OCI-LY3 (cell line): ENCODE measurements at regions not wholly inside any gene's neighbourhood (a gene's known extent, or its start where the extent isn't known, plus 50 kb on each side); places are given as distances from the start of the nearest gene placed in this dataset.

Source experiments
- H2AFZ ChIP-seq: fragments of 200-600, 300-600 bp; shearing (Covaris generic); 2 replicates; pipeline ENCODE4 v1.6.0; 2014; ENCODE audit warnings: antibody characterized with exemption, low read depth, low read length
- H3K27ac ChIP-seq: fragments of 200-600, 300-600 bp; sonication (generic); 2 replicates; pipeline ENCODE4 v1.5.1; 2014; ENCODE audit warnings: mild to moderate bottlenecking, low read length, moderate library complexity, mixed read lengths
- H3K27me3 ChIP-seq: fragments of 200-600, 300-600 bp; sonication (generic); 2 replicates; pipeline ENCODE4 v1.6.1; 2014; ENCODE audit warnings: low read depth, low read length, mixed read lengths
- H3K36me3 ChIP-seq: fragments of 200-600, 300-600 bp; sonication (generic); replicated peaks from 2 replicates; pipeline ENCODE3; 2014; ENCODE audit warnings: low read depth, low read length, mixed read lengths
- H3K4me1 ChIP-seq: fragments of 300-600, 200-600 bp; sonication (generic); 2 replicates; pipeline ENCODE4 v1.6.1; 2014; ENCODE audit warnings: low read length, mixed read lengths
- H3K4me2 ChIP-seq: fragments of 200-600, 300-600 bp; sonication (generic); 2 replicates; pipeline ENCODE4 v1.6.1; 2014; ENCODE audit warnings: low read length, mixed read lengths
- H3K4me3 ChIP-seq: fragments of 300-600, 200-600 bp; sonication (generic); 2 replicates; pipeline ENCODE4 v1.5.1; 2014; ENCODE audit warnings: antibody characterized with exemption, mild to moderate bottlenecking, low read length, moderate library complexity
- H3K79me2 ChIP-seq: fragments of 300-600, 200-600 bp; shearing (Covaris generic); 2 replicates; pipeline ENCODE4 v1.6.1; 2014; ENCODE audit warnings: mild to moderate bottlenecking, low read length, mixed read lengths
- H3K9ac ChIP-seq: fragments of 300-600, 200-600 bp; shearing (Covaris generic); 2 replicates; pipeline ENCODE4 v1.6.0; 2014; ENCODE audit warnings: mild to moderate bottlenecking, low read length, moderate library complexity
- H3K9me3 ChIP-seq: fragments of 200-600, 300-600 bp; shearing (Covaris generic); 2 replicates; pipeline ENCODE4 v1.6.1; 2014; ENCODE audit warnings: low read length, mixed read lengths; ENCODE audit not compliant: insufficient read depth
- H4K20me1 ChIP-seq: fragments of 200-600, 300-600 bp; sonication (generic); 2 replicates; pipeline ENCODE4 v1.6.1; 2016; ENCODE audit warnings: low read length, mixed read lengths; ENCODE audit not compliant: insufficient read depth
- CTCF ChIP-seq: fragments of 200-600, 300-600 bp; sonication (generic); IDR thresholded peaks from 2 replicates; pipeline ENCODE4 v1.5.1; 2014; ENCODE audit warnings: antibody characterized with exemption, low read length, low read depth
- EZH2phosphoT487 ChIP-seq: fragments of 200-600 bp; shearing (Covaris generic); IDR thresholded peaks from 2 replicates; pipeline ENCODE4 v1.6.1; 2018; ENCODE audit warnings: antibody characterized with exemption, mixed run types, low read depth

GRCh38 chr11:109552376-109552775 is 130.4 kb downstream of the C11orf87 start:
- Histone ChIP-seq H3K4me3 (no peak overlapping the region), H3K9ac (no peak overlapping the region), H3K79me2 (no peaks in the 10 kb centered on the region), H3K4me2 (no peak overlapping the region), H3K36me3 (no peaks in the 10 kb centered on the region), H3K27me3 (no peaks in the 10 kb centered on the region), H3K27ac (no peak overlapping the region), H4K20me1 (no peaks in the 10 kb centered on the region), H3K4me1 (no peaks in the 10 kb centered on the region), H3K9me3 (no peaks in the 10 kb centered on the region), H2AFZ (no peak overlapping the region)
- TF ChIP-seq CTCF (no peak), EZH2phosphoT487 (no peak)

GRCh38 chr11:109553284-109553683 is 131.3 kb downstream of the C11orf87 start:
- Histone ChIP-seq H3K4me1 (no peaks in the 10 kb centered on the region), H3K4me2 (no peak overlapping the region), H3K36me3 (no peaks in the 10 kb centered on the region), H3K4me3 (no peak overlapping the region), H3K27me3 (no peaks in the 10 kb centered on the region), H3K9me3 (no peaks in the 10 kb centered on the region), H3K9ac (no peak overlapping the region), H3K27ac (no peak overlapping the region), H3K79me2 (no peaks in the 10 kb centered on the region), H4K20me1 (no peaks in the 10 kb centered on the region), H2AFZ (no peak overlapping the region)
- TF ChIP-seq CTCF = no peak
- TF ChIP-seq EZH2phosphoT487 = no peak

GRCh38 chr11:109554951-109555350 is 133.0 kb downstream of the C11orf87 start:
- TF ChIP-seq EZH2phosphoT487 (no peak), CTCF (no peak)
- Histone ChIP-seq H3K79me2 (no peaks in the 10 kb centered on the region), H2AFZ (no peak overlapping the region), H3K4me3 (no peak overlapping the region), H3K9me3 (no peaks in the 10 kb centered on the region), H3K4me1 (no peaks in the 10 kb centered on the region), H3K27ac (no peak overlapping the region), H3K36me3 (no peaks in the 10 kb centered on the region), H3K9ac (no peak overlapping the region), H4K20me1 (no peaks in the 10 kb centered on the region), H3K4me2 (no peak overlapping the region), H3K27me3 (no peaks in the 10 kb centered on the region)

GRCh38 chr11:109564241-109564640 is 142.3 kb downstream of the C11orf87 start:
- no peak for TF ChIP-seq EZH2phosphoT487
- no peak for TF ChIP-seq CTCF
- Histone ChIP-seq H3K9ac (no peak overlapping the region), H3K4me3 (no peak overlapping the region), H3K27ac (no peak overlapping the region), H3K4me1 (no peaks in the 10 kb centered on the region), H4K20me1 (no peaks in the 10 kb centered on the region), H3K9me3 (no peaks in the 10 kb centered on the region), H3K4me2 (no peak overlapping the region), H3K27me3 (no peaks in the 10 kb centered on the region), H3K79me2 (no peaks in the 10 kb centered on the region), H2AFZ (no peak overlapping the region), H3K36me3 (no peaks in the 10 kb centered on the region)
